Astrocyte of the spinal cord (primary cell): ENCODE measurements at regions not wholly inside any gene's neighbourhood (a gene's known extent, or its start where the extent isn't known, plus 50 kb on each side); places are given as distances from the start of the nearest gene placed in this dataset.

Source experiments
- DNase-seq: peaks from one replicate; pipeline ENCODE4 v3.0.0; 2011; ENCODE audit warnings: low read depth, low spot score
- H3K4me3 ChIP-seq: 2 replicates; pipeline ENCODE4 v1.5.1; 2011; ENCODE audit warnings: low read depth, mild to moderate bottlenecking, low read length, moderate library complexity
- CTCF ChIP-seq: IDR thresholded peaks from 2 replicates; pipeline ENCODE4 v1.5.1; 2012; ENCODE audit warnings: low read depth, mild to moderate bottlenecking, low read length, inconsistent platforms
- in situ Hi-C: cut with HindIII; loops from 2 replicates; pipeline ENCODE4 v1.10.0; 2017; ENCODE audit warnings: low sequenced_read_pairs

DNA sequence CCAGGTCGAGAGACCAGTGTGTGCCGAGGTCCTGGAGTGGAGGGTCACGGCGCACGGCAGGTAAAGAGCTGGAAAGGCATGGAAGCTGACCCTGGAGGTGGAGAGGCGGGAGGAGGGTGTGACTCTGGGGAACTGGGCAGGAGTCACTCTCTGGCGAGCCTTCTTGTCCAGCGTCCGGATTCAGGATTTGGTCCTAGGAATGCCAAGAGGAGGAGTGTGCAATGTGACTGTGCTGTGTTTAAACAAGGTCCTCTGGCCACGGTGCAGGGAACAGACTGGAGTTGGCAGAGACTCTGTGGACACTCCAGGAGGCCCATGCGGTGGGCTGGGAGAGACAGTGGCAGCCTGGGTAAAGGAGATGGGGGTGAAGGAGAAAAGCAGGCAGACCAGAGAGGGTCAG, 64.2 kb upstream of the CASZ1 start:
- DNase-seq: no peak
- H3K4me3 ChIP-seq: no peak overlapping the region
- TF ChIP-seq CTCF: no peak
- in situ Hi-C loops: no loop called here

DNA sequence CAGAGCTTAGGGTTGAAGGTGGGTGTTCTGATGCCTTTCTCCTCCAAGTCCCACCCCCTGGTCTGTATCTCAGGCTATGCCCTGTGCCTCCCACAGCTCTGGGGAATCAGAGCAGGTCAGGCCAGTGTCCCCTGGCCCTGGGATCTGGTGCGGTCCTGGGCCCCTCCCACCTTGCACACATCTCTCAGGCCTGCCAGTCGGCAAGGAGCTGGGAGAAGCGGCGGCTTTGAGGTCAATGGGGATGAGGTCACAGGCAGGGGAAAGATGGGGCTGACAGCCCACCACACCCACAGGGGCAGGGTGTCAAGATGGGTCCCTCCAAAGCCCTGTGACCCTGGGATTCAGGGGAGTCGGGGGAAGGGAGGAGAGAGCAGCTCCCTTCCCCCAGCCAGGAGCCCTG, 65.4 kb upstream of the CASZ1 start:
- TF ChIP-seq CTCF: no peak
- no peak overlapping the region for H3K4me3 ChIP-seq
- in situ Hi-C loops: no loop called here
- no peak for DNase-seq

DNA sequence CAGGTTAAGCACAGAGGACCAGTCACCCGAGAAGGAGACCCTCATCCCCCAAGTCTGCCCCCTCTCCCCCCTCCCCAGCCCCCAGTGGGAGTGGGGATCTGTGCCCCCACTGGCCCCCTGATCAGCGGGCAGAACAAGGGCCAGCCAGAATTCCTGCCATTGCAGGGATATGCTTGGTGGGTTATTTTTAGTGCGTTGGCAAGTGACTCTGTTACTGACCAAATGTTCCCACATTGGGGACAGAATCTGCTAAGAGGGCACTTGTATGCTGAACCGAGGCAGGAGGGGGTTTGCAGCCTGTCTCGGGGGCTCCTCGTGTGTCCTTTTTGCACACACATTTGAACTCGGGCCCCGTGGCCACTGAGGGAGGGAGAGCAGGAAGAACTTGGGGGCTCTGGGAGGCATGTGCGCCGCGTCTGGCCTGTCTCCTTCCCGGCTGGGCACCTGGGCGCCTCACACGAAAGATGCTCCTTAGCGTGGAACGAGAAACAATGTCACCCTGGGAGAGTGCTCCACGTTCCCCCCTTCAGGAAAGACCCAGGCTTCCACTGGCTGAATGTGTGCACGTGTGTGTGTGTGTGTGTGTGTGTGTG, 66.4 kb upstream of the CASZ1 start:
- no peak overlapping the region for H3K4me3 ChIP-seq
- TF ChIP-seq CTCF: no peak
- in situ Hi-C loops: no loop called here
- no peak for DNase-seq

DNA sequence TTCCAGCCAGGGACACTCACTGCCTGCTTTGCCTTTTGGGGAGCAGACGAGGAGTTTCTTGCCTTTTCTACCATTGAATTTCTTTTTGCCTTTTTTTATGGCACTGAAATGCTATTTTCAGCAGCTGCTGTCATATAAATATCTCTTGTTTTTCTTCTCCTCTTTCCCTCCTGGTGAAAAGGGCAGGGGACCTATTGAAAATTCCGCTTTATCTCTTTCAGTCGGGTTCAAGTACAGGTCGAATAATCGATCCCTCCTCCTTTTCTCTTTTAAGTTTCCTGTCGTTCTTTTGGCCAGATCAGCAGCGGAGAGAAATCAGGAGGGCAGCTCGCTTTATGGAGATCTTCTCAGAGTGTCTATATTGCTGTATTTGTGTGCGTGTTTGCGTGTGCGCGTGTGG, 67.4 kb upstream of the CASZ1 start:
- in situ Hi-C loops: no loop called here
- no peak overlapping the region for H3K4me3 ChIP-seq
- DNase-seq: no peak
- TF ChIP-seq CTCF: no peak

- no peak for TF ChIP-seq CTCF
- in situ Hi-C loops: no loop called here
- H3K4me3 ChIP-seq: no peak overlapping the region
These were observed 68.3 kb upstream of the CASZ1 start for GRCh38 chr1:10864776-10865175.

DNA sequence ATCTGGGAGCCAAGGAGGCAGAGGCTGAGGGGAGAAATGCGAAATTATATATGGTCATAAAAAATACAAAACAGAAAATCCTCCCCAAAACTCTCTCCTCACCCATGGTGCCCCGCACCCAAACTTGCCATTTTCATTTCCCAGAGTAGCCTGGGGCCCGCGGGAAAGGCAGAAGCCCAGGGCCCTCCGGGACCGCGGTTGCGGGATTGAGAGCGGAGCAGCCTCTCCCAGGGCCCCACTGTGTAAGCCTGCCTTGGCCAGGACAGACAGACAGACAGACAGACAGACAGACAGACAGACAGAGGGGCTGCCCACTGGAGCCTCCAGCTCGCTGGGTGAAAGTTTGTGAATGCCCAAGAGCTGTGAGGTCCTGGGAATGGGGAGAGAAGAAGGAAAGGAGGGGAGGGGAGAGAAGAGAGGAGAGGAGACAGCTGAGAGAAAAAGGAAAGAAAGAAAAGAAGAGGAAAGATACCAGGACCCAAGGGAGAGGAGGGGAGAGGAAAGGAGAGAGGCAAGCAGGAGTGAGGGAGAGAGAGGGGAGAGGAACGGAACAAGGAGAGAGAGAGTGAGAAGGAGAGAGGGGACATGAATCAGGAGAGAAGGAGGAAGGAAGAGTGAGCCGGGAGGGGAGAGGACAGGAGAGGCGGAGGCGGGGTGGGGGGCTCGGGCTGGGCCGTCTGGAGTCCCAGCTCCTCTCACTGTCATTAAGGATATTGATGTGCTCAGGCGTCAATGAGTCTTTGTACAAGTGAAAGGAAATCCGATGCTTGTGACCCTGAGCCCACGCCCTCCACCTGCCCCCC, 69.3 kb upstream of the CASZ1 start:
- in situ Hi-C loops: no loop called here
- H3K4me3 ChIP-seq: no peak overlapping the region
- TF ChIP-seq CTCF: no peak
- DNase-seq: no peak

More at GRCh38 chr1:10864776-10865175, 68.3 kb upstream of the CASZ1 start:
- DNase-seq: no peak
